Choroid plexus epithelial cell (primary cell): ENCODE measurements at regions not wholly inside any gene's neighbourhood (a gene's known extent, or its start where the extent isn't known, plus 50 kb on each side); places are given as distances from the start of the nearest gene placed in this dataset.

Experiments
- DNase-seq: peaks from one replicate; pipeline ENCODE4 v3.0.0-alpha.2; 2010; ENCODE audit warnings: low read depth
- H3K4me3 ChIP-seq: 2 replicates; pipeline ENCODE4 v1.5.1; 2011; ENCODE audit warnings: low read depth, mild to moderate bottlenecking, control low read depth, low read length, moderate library complexity
- TF ChIP-seq, protein P1 (sequence below): conservative IDR thresholded peaks from 2 replicates; pipeline ENCODE4 v1.5.1; 2011; ENCODE audit warnings: low read depth, mild to moderate bottlenecking, control low read depth, inconsistent platforms, low read length, moderate library complexity

DNA sequence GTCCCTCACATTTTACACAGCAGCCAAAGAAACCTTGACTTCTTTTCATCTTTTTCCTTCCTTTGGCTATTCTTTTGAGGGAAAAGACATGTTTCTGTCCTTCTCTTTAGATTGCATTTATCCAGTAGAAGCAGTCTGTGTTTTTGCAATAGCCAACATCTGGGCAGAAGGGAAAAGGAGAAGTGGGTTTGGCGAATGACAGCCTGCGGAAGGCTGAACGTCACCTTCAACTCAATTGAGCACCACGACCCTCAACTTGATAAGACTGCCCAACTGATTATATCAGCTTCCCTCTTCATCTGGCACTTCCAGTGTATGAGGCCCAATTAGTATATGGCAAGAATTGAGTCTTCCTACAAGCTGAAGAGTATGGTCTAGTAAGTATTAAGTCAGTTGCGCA is 1997.6 kb upstream of the WWC1 start:
- TF ChIP-seq, protein P1, sequence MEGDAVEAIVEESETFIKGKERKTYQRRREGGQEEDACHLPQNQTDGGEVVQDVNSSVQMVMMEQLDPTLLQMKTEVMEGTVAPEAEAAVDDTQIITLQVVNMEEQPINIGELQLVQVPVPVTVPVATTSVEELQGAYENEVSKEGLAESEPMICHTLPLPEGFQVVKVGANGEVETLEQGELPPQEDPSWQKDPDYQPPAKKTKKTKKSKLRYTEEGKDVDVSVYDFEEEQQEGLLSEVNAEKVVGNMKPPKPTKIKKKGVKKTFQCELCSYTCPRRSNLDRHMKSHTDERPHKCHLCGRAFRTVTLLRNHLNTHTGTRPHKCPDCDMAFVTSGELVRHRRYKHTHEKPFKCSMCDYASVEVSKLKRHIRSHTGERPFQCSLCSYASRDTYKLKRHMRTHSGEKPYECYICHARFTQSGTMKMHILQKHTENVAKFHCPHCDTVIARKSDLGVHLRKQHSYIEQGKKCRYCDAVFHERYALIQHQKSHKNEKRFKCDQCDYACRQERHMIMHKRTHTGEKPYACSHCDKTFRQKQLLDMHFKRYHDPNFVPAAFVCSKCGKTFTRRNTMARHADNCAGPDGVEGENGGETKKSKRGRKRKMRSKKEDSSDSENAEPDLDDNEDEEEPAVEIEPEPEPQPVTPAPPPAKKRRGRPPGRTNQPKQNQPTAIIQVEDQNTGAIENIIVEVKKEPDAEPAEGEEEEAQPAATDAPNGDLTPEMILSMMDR, result no peak
- DNase-seq, result no peak
- no peak overlapping the region for H3K4me3 ChIP-seq

DNA sequence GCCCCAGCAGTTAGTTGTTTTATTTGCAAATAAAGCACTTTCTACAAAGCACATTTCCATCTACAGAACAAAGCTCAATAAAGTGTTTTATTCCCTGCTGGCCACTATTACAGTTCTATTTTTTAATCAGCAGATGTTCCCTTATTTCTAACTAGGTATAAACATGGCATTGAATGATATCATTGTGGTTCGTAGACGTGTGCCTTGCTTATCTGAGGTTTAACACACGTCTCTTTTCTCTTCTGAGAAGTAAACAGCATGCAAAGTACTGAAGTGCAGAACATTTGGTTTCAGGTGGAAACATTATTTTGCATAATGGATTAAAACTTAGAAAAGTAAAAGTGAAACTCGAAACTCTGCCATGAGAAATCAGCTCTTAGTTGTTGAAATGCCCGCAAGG is 1989.3 kb upstream of the WWC1 start:
- TF ChIP-seq, protein P1, result no peak
- no peak for DNase-seq
- H3K4me3 ChIP-seq, result no peak overlapping the region

DNA sequence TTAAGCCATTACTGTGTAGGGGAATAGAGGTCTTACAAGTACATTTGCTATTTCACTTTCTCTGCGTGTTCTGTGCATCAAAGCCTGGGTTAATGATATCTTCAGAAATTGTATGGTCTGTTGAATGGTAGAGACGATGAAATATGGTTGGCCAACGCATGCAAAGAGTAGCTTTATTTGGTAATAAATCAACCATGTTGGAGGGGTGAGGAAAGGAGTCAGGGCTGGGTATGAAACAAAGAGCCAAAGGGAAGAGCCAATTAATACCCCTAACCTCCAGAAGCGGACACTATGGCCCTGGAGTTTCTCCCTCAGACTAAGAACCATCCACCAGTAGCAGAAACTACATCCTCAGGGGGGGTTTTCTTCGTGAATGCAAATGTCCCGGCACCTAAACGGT is 1974.0 kb upstream of the WWC1 start:
- no peak for DNase-seq
- no peak overlapping the region for H3K4me3 ChIP-seq
- TF ChIP-seq, protein P1, result no peak

DNA sequence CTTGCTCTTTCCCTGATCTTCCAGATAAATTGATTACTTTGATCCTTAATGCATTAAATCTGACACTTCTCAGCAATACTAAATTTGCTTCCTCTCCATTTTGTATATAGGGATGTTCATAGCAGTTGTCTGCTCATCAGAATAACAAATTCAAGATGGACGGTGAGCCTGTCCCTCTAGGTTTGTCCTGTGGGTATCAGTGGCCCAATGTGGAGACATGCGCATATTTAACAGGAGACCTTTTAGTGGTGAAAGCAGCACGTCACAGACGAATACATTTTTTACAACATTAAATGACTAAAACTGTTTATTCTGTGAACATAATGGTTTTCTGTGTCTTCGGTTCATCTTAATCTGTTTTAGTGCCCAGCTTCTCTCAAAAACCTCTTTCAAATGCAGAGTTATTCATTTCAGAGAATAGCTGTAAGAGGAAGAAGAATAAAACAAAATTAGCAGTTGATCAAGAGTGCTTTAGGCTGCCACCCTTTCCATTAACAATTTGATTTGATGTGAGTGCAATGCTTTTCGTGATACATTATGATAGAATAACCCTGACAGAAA is 1970.4 kb upstream of the WWC1 start:
- H3K4me3 ChIP-seq, result no peak overlapping the region
- TF ChIP-seq, protein P1, result no peak

DNA sequence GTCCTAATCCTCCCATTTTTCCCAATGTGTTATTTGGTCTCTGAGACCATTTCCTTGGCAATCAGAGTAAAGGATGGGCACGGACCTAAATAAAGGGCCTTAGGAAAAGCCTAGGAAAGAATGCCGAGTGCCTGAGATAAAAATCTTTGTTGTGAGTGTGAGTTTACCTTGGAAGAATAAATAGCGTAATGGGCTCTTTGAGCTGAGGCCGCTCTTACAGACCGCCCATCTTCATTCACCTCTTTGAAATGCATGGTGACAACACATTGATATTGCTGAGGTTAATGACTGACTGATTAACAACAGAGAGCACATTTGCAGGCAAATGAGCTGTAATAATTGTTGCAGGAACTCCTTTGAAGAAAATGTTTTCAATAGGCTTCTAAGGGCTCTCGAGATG is 1967.1 kb upstream of the WWC1 start:
- TF ChIP-seq, protein P1, result no peak
- no peak for DNase-seq
- no peak overlapping the region for H3K4me3 ChIP-seq

More for the DNA sequence above, 1970.4 kb upstream of the WWC1 start:
- DNase-seq, result no peak

DNA sequence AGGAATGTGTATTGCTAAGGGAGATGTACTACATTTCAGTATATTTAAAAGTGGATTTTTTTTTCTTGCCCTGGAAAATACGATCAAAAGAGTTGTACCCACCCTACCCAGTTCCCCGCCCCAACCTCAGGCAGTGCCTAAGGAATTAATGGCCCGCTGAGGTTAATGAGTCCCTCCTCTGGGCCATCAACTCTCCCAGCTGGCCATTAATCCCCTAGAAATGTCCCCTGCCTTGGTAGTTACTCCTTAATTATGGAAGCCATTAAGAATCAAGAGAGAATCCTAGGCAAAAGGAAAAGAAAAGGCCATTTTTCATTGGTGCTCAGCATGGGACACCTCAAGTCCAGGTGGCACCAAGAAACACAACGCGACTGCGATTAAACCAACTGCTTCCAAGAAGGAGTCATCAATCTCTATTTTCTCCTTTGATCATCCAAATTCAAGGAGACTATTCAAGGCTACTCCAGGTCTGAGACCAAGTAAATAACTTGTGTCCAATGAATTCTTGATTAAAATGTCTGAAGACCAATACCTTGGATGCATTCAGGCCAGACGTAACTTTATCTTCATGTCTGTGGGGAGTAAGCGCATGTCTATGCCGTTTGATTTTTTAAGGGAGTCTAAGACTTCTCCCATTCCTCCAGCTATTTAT is 1962.2 kb upstream of the WWC1 start:
- TF ChIP-seq, protein P1, result no peak
- DNase-seq, result no peak

DNA sequence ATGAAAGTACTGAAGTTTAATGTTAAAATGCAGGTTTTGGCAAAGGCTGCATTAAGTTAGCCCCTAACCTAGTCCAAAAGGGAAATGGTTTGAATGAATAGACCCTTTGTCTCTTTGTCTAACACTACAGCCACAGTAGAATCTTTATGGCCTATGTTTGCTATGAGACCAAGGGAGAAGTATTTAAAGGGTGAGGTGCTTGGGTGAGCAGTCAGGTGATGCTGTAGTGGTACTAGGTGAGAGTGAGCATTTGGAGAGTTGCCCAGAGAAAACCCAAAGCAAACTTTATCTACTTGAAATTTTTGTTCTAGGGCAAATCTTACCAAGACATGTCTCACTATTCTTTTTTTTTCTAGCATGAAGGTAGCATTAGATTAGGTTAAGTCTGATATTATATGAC is 1961.4 kb upstream of the WWC1 start:
- DNase-seq, result no peak
- H3K4me3 ChIP-seq, result no peak overlapping the region
- TF ChIP-seq, protein P1, result no peak

More for the DNA sequence above, 1962.2 kb upstream of the WWC1 start:
- no peak overlapping the region for H3K4me3 ChIP-seq
